ENCODE measurements at regions not wholly inside any gene's neighbourhood (a gene's known extent, or its start where the extent isn't known, plus 50 kb on each side); places are given as distances from the start of the nearest gene placed in this dataset.

DNA sequence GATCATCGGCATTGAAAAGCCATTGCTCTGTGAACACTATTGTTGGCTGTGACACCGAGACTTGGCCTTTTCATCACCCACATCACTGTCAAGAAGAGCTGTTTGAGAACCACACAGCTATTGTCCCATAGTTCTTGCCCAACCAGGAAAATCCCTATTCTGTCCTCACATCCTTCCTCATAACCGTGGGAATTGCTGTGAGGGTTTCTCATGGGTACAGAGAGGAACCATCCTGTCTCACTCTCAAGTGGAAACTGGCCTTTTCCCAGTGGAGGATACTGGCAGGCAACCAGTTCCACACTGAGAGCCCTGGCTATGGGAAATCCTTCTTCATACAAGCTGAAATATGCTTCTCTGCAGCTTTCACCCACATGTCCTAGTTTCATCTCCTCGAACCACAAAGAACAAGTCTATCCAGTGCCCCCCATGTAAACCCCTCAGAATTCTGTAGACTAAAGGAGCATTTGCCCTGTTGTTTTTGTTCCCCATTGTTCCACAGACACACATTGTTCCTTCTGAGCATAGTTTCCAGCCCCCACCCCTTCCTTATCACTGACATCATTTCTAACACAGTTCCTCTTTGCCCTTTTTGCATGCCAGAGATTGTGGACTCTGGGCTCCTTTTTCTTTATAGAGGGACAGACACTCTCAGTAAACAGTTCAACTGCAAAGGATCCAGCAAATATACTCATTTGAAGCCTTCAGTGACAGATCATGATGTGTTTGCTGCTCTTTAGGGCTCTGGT lies 57.8 kb upstream of the C5orf46 start:
- DNase-seq, result peak; percentile 40

DNA sequence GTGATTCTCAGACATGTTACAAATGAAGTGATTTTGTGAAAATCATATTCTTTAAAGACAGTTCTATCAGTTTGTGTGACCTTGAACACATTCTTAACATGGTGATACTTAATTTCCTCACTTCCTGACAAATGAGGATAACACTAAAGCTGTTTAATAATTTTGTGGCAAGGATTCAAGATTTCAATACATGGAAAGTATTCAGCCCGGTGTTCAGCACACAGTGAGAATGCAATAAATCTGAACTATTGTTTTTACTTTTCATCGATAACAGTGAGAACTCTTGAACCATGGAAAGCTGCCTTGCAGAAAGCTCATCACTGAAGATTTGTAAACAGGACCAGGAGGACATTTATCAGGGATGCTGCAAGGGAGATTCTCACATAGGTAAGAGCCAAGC lies 57.1 kb upstream of the C5orf46 start:
- no peak for DNase-seq

DNA sequence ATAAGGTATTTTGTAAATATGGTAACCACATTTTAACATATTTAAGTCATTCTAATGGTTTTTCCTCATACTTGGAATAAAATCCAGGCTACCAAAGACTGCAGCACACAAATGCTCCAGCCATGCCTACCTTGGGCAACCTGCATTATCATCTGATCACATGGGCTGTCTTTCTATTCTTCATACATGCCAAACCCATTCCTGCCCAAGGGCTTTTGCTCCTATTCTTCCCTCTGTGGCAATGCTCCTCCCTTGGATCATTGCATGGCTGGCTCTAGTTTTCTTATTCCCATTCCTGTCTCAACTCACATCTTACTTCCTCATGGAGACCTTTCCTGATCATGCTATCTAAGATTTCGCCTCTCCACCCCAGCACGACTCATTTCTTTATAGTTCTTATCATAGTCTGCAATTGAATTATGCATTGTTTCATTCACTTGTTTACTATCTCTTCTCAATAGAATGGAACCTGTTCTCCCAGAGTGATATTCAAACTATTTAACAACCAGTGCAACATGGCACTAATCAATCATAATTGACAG lies 54.9 kb upstream of the C5orf46 start:
- DNase-seq, result no peak

DNA sequence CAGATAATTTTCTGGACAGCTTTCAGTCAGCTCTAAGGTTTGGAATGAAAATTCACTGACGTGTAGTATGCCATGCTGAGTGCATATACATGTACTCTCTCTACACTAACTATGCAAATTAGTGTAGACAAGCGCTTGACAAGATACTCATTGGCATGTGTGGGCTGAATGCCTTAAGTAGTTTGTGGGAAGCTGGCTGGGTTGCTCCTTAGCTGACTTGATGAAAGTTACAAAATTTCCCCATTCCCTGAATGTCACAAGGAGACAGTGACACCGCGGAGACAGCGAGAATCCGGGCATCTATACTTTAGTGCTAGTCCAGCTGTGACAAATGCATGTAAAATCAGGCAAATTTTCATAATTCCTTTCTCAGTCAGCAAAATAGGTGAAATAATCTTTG lies 51.6 kb upstream of the C5orf46 start:
- no peak for DNase-seq

DNA sequence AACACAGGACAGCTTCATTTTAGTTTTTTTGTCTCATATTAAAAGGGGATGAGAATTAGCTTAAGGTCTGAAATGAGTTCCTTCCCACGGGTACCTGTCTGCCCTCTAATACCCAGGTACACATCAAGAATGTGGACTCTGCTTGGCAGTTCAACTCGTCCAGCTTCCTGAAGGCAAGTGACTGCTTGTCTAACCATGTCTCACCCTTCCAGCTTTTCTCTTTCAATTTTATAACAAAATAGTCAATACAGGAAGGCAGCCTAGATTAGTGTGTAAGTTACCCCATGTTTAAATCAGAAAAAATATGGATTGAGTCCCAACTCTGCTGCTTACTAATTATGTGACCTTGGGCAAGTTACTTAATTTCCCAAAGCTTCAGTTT lies 50.5 kb upstream of the C5orf46 start:
- DNase-seq, result no peak

DNA sequence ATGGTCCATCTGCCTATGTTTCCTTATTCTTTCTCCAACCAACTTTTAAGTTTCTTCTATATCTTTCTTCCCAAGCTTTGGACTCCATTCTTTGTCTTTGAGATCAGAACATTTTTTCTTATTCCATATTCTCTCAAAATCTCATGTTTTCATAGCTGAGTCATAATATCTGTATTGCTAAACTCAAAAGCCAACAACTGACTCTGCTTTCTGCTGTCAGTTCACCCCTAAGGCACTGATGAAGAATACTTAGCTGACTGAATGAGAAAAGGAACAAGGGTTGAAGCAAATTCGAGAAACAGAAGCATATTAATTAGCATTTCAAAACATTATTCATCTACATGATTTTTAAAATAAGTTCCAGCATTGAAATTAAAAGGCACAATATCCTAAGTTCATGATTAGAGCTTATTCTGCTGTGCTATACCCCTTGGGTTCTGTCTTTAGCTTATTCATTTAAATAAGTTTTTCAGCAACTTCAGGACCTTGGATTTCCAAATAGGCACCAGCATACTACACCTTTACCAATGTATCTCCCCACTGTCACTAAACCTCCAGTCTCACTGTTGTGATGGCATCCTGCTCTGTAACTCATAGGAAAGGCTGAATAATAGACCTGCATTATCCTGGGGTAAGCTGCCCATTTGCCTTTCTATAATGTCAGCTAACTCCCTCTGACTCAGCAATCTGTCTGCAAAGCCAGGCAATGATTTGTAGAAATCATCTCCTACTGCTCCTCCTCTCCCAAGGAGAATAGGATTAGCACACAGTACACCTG lies 49.9 kb upstream of the C5orf46 start:
- no peak for DNase-seq

Data from OCI-M1 (cell line).